Stimulated activated memory B cell treated with anti-CD40 and anti-IgM and Interleukin-4, amounts not matched to agents 10 μg/mL and 1 μg/mL and 100 μg/mL, for 72 hours (primary cell): ENCODE measurements at regions not wholly inside any gene's neighbourhood (a gene's known extent, or its start where the extent isn't known, plus 50 kb on each side); places are given as distances from the start of the nearest gene placed in this dataset.

ENCODE experiments used
- ATAC-seq: fragments of 150-1000 bp; cut with Tn5 transposase; 2 replicates; pipeline ENCODE4 v1.10.0; 2021
- H3K27ac Mint-ChIP-seq: one replicate; pipeline ENCODE4 v1.8.0; 2022; ENCODE audit warnings: mild to moderate bottlenecking, mixed read lengths
- H3K27me3 Mint-ChIP-seq: one replicate; pipeline ENCODE4 v1.8.0; 2022; ENCODE audit warnings: mixed read lengths
- H3K36me3 Mint-ChIP-seq: one replicate; pipeline ENCODE4 v1.8.0; 2022; ENCODE audit warnings: mixed read lengths
- H3K4me1 Mint-ChIP-seq: one replicate; pipeline ENCODE4 v1.8.0; 2022; ENCODE audit warnings: mixed read lengths
- H3K4me3 Mint-ChIP-seq: one replicate; pipeline ENCODE4 v1.8.0; 2022; ENCODE audit warnings: mild to moderate bottlenecking, moderate library complexity, mixed read lengths
- H3K9me3 Mint-ChIP-seq: one replicate; pipeline ENCODE4 v1.8.0; 2022; ENCODE audit warnings: mixed read lengths

DNA sequence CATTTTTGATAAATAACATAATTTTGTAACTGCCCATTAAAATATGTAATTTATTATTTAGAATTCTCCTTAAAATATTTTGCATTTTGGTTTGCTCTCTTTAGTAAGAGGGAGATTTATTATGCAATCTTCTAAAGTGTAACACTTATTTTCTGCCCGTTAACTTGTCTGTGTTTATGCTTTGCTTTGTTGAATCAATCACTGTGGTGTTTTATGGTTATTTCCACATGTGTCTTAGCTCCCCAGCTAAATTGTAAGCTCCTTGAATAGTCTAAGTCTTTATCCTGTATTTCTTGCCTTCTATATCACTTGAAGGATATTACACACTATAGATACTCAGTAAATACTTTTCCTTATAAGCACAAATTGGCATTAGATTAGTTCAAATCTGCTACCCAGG is 166.6 kb upstream of the SPRED2 start:
- H3K36me3 Mint-ChIP-seq, result no peaks in the 10 kb centered on the region
- ATAC-seq, result no peak

DNA sequence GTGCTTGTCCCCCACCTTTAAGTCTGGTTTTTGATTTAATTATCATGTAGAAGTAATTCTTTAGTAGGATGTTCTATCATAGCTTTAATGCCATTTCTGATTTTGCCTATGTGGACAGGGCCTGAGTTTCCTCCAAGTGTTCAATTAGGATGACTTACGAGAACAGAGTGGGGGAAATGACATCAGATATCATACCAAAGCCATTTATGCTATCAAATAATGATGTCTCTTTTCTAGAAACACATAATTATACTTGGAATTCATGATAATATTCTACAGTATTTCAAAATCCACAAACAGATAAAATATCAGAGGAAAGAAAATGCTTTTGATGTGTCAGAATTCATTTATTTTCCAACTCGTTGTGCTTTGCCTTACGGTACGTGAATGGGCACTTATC is 165.9 kb upstream of the SPRED2 start:
- peaks cover 17% of the 10 kb centered on the region for H3K4me1 Mint-ChIP-seq
- no peaks in the 10 kb centered on the region for H3K9me3 Mint-ChIP-seq
- H3K36me3 Mint-ChIP-seq, result no peaks in the 10 kb centered on the region
- H3K27me3 Mint-ChIP-seq, result no peaks in the 10 kb centered on the region
- H3K27ac Mint-ChIP-seq, result no peak overlapping the region
- H3K4me3 Mint-ChIP-seq, result no peak overlapping the region
- ATAC-seq, result no peak

More for the DNA sequence above, 166.6 kb upstream of the SPRED2 start:
- Mint-ChIP-seq H3K9me3 (no peaks in the 10 kb centered on the region), H3K27me3 (no peaks in the 10 kb centered on the region), H3K4me1 (peaks cover 24% of the 10 kb centered on the region), H3K27ac (no peak overlapping the region), H3K4me3 (no peak overlapping the region)

DNA sequence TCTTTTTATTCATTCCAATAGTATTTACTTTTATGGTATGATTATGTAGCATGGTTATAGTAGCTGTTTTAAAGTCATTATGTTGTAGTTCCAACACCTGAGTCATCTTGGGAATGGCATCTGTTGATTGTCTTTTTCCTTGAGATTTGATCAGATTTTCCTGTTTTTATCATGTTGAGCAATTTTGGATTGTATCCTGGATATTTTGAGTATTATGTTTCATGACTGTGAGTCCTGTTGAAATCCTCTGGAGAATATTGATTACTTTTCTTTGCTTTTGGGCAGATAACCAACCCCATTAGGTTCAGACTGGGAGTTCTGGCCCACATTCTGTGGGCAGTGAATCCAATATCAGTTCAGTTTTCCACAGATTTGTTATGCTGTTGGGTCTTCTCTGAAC is 163.2 kb upstream of the SPRED2 start:
- Mint-ChIP-seq H3K4me3 (no peak overlapping the region), H3K27ac (no peak overlapping the region), H3K27me3 (no peaks in the 10 kb centered on the region), H3K36me3 (no peaks in the 10 kb centered on the region), H3K9me3 (peaks cover 2% of the 10 kb centered on the region), H3K4me1 (no peaks in the 10 kb centered on the region)
- ATAC-seq, result no peak

DNA sequence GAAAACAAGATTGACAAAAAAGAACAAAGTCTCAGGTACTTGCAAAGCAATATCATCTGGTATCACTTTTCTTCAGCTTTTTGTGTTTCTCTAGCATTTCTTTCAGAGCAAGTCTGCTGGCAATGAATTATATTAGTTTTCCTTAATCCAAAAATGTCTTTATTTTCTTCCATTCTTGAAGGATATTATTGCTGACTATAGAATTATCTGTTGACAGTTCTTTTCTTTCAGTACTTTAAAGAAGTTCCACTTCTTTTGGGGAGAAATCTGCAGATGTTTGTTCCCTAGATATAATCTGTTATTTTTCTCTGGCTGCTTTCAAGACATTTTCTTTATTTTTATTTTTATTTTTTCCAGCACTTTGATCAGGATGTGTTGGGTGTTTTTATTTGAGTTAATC is 161.8 kb upstream of the SPRED2 start:
- no peaks in the 10 kb centered on the region for H3K4me1 Mint-ChIP-seq
- peaks cover 2% of the 10 kb centered on the region for H3K9me3 Mint-ChIP-seq
- H3K36me3 Mint-ChIP-seq, result no peaks in the 10 kb centered on the region
- H3K27ac Mint-ChIP-seq, result no peak overlapping the region
- no peaks in the 10 kb centered on the region for H3K27me3 Mint-ChIP-seq
- H3K4me3 Mint-ChIP-seq, result no peak overlapping the region
- ATAC-seq, result no peak

DNA sequence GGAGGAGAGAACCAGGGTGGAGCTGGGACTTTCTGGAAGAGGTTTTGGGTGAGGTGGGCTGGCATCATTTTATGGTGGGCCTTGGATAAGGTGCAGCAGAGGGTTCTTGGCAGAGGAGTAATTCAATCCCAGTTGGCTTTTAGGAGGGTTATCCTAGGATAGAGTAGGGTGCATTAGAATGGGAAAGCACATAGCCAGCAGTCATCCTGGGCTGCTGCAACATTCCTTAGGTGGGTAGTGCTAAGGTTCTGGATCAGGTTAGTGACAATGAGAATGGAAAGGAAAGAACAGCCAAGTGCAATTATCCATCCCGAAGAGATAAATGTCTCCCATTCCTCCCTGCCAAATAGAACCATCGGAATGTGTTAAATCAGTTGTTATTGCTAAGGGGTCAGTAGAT is 157.3 kb upstream of the SPRED2 start:
- H3K36me3 Mint-ChIP-seq, result no peaks in the 10 kb centered on the region
- H3K4me3 Mint-ChIP-seq, result no peak overlapping the region
- no peak overlapping the region for H3K27ac Mint-ChIP-seq
- H3K27me3 Mint-ChIP-seq, result no peaks in the 10 kb centered on the region
- H3K9me3 Mint-ChIP-seq, result peaks cover 9% of the 10 kb centered on the region
- no peaks in the 10 kb centered on the region for H3K4me1 Mint-ChIP-seq
- no peak for ATAC-seq

DNA sequence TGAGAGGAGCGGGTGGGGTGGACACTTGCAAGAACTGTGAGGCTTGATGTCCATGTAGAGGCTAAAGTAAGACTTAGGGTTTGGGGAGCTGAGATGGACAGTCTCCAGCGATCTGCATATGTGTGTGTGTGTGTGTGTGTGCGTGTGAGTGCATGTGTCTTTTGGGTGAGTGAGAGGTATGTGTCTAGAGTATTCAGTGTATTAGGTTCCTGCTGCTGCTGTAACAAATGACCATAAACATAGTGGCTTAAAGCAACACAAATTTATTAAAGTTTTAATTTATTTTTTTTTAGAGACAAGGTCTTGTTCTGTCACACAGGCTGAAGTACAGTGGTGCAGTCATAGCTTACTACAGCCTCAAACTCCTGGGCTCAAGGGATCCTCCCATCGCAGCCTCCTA is 155.4 kb upstream of the SPRED2 start:
- ATAC-seq, result no peak
- Mint-ChIP-seq H3K27ac (no peak overlapping the region), H3K4me1 (no peaks in the 10 kb centered on the region), H3K27me3 (no peaks in the 10 kb centered on the region), H3K36me3 (no peaks in the 10 kb centered on the region), H3K9me3 (peaks cover 8% of the 10 kb centered on the region), H3K4me3 (no peak overlapping the region)

DNA sequence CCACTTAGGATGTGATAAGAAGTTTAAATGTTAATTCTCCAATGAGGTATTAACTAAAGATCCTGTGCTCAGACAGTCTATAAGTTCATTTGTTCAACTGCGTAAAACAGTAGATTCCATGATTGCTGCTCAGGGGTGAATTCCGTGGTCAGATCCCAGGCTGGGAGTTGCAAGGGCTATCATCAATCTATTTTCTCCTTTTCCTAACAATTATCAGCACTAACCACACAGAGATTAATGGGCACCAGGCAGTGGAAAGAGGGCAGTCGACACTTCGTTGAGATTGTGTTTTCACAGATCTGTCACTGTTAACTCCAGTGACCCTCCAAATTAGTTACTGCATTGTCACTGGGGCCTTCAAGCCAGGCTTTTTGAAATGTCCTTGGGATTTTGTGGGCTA is 154.1 kb upstream of the SPRED2 start:
- no peak overlapping the region for H3K4me3 Mint-ChIP-seq
- H3K27ac Mint-ChIP-seq, result no peak overlapping the region
- peaks cover 7% of the 10 kb centered on the region for H3K9me3 Mint-ChIP-seq
- no peaks in the 10 kb centered on the region for H3K36me3 Mint-ChIP-seq
- no peaks in the 10 kb centered on the region for H3K4me1 Mint-ChIP-seq
- H3K27me3 Mint-ChIP-seq, result no peaks in the 10 kb centered on the region
- no peak for ATAC-seq

DNA sequence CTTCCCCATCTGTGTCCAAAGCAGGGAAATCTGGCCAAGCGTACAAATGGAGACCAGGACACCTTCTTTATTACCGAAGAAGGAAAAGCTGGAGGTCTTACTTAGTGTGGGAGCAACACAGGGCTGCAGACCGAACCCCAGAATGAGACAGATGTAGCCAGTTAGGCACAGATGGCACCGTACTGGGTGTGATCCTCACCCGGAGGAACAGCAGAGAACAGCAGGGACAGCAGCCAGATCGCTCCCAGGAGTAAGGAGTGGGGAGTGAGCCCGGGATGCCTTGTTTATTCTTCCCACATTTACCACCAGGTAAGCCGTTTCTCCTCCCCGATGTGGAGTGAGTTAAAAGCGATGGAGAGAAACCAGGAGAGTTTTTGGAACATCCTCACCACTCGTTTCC is 150.7 kb upstream of the SPRED2 start:
- Mint-ChIP-seq H3K4me3 (no peak overlapping the region), H3K9me3 (peaks cover 4% of the 10 kb centered on the region), H3K27ac (no peak overlapping the region), H3K27me3 (peaks cover 9% of the 10 kb centered on the region), H3K36me3 (no peaks in the 10 kb centered on the region), H3K4me1 (no peaks in the 10 kb centered on the region)
- ATAC-seq, result no peak

DNA sequence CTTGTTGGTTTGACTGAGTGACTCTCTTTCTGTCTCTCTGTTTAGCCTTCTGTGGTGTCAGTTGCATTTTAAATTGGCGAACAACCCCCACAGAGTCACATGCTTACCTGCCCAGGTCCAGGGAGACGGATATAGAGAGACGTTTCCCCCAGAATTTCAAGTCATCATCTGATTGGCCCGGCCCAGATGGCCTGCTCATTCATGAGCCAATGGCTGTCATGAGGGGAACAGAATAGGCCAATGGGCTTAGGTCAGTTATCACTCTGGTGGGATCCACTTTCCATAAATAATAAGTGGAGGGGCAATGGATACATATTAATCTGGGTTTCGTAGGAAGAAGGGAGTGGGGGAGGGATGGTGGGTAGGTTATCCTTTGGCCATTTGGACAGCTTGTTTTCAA is 150.0 kb upstream of the SPRED2 start:
- Mint-ChIP-seq H3K27ac (no peak overlapping the region), H3K4me3 (no peak overlapping the region), H3K27me3 (peaks cover 9% of the 10 kb centered on the region), H3K36me3 (no peaks in the 10 kb centered on the region), H3K9me3 (no peaks in the 10 kb centered on the region), H3K4me1 (no peaks in the 10 kb centered on the region)
- ATAC-seq, result no peak

DNA sequence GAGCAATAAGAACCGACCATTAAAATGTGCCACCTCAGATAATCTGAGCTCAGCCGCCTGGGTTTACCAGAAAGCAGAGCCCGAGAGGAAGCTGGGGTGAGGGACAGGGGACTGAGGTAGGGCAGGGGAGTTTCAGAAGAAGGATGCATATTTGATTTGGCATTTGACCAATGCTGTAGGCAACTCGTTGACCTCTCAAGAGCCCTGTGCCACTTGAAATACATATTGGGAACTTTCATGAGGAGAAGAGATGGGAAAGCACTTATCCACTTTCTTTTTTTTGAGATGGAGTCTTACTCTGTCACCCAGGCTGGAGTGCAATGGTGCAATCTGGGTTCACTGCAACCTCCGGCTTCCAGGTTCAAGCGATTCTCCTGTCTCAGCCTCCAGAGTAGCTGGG is 148.4 kb upstream of the SPRED2 start:
- ATAC-seq, result no peak
- H3K27me3 Mint-ChIP-seq, result peaks cover 9% of the 10 kb centered on the region
- no peaks in the 10 kb centered on the region for H3K4me1 Mint-ChIP-seq
- no peaks in the 10 kb centered on the region for H3K36me3 Mint-ChIP-seq
- no peaks in the 10 kb centered on the region for H3K9me3 Mint-ChIP-seq
- H3K27ac Mint-ChIP-seq, result no peak overlapping the region
- H3K4me3 Mint-ChIP-seq, result no peak overlapping the region

DNA sequence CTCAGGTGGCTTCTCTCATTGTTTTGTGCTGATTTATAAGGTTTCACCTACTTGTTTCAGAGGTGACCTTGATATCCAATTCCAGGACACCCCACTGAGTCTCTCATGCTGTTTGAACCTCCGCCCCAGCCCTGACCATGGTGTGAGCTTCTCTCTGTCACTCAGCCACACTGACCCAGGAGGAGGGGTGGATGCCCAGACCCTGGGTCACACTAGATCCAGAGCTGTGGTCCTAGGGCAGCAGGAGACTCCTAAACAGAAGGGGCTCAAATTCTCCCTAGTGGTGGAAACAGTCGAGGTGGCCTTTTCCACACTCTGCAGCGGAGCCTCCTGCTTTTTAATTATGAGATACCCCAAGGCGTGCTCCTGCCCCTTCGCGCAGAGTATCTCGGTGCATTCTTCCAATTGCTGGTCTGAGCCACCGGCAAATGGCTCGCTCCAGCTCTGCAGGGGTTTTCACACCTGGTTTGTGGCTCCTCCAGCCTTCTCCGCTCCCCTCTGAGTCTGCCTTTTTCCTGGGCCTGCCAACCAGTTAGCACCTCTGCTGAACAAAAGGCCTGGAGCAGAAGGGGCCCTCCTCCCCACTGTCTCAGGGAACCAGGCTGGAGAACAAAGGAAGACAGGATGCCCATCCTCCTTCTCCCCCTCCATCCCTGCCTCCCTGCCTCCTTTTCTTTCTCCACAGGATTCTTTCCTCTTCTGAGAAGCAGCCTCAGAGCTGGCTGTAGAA is 147.3 kb upstream of the SPRED2 start:
- Mint-ChIP-seq H3K36me3 (no peaks in the 10 kb centered on the region), H3K4me1 (peaks cover 9% of the 10 kb centered on the region), H3K4me3 (no peak overlapping the region), H3K9me3 (no peaks in the 10 kb centered on the region), H3K27ac (peak overlapping the region; percentile 34), H3K27me3 (peaks cover 9% of the 10 kb centered on the region)
- no peak for ATAC-seq

DNA sequence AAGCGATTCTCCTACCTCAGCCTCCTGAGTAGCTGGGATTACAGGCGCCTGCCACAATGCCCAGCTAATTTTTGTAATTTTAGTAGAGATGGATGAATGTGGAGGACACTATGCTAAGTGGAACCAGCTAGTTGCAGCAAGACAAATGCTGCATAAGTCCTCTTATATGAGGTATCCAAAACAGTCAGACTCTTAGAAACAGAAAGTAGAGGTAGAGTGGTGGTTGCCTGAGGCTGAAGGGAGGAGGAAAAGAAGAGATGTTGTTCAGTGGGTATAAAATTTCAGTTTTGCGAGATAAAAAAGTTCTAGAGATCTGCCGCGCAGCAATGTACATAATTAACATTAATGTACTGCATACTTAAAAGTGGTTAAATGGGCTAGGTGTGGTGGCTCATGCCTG is 145.3 kb upstream of the SPRED2 start:
- H3K36me3 Mint-ChIP-seq, result no peaks in the 10 kb centered on the region
- H3K27me3 Mint-ChIP-seq, result peaks cover 9% of the 10 kb centered on the region
- ATAC-seq, result no peak
- no peak overlapping the region for H3K27ac Mint-ChIP-seq
- H3K4me1 Mint-ChIP-seq, result peaks cover 14% of the 10 kb centered on the region
- H3K9me3 Mint-ChIP-seq, result no peaks in the 10 kb centered on the region
- H3K4me3 Mint-ChIP-seq, result no peak overlapping the region

DNA sequence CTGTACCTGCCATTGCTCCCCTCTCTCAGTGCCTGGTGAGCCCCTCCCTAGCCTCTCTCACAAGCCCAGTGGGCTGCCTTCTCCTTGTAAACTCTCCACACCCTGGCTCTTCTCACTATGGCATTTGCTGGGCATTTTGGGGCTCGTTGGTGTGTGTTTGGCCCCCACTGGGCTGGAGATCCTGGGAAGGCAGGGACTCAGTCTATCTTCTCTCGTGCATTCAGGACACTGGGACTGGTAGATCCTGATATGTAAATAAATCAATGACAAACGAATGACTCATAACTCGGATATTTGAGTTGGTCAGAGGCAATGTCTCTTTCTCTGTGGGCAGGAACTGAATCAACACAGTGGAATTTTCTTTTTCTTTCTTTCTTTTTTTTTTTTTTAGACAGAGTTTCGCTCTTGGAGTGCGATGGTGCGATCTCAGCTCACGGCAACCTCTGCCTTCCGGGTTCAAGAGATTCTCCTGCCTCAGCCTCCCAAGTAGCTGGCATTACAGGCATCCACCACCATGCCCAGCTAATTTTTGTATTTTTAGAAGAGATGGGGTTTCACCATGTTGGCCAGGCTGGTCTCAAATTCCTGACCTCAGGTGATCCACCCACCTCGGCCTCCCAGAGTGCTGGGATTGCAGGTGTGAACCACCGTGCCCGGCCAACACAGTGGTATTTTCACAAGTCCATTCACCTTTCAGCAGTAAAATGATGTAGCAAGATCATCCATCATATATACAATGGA is 144.6 kb upstream of the SPRED2 start:
- Mint-ChIP-seq H3K9me3 (no peaks in the 10 kb centered on the region), H3K4me1 (peaks cover 14% of the 10 kb centered on the region), H3K27me3 (peaks cover 9% of the 10 kb centered on the region), H3K27ac (peak overlapping the region; percentile 38), H3K36me3 (no peaks in the 10 kb centered on the region), H3K4me3 (no peak overlapping the region)
- ATAC-seq, result no peak

DNA sequence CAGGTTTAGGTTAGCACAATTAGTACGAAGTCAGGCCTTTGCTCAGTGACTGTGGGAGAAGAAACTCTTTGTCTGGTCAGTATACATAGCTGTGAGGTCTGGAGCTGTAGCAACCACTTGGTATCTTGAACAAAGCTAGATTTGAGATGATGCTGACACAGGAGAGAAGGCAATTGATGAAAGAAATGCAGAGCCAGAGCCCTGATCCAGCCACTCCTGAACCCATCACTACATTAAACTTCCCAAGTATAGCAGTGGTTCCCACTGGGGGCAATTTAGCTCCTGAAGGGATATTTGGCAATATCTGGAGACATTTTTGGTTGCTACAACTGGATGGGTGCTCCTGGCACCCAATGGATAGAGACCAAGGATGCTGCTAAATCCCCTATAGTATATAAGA is 143.9 kb upstream of the SPRED2 start:
- peaks cover 9% of the 10 kb centered on the region for H3K27me3 Mint-ChIP-seq
- no peak overlapping the region for H3K4me3 Mint-ChIP-seq
- H3K27ac Mint-ChIP-seq, result no peak overlapping the region
- peaks cover 14% of the 10 kb centered on the region for H3K4me1 Mint-ChIP-seq
- H3K36me3 Mint-ChIP-seq, result no peaks in the 10 kb centered on the region
- ATAC-seq, result no peak
- no peaks in the 10 kb centered on the region for H3K9me3 Mint-ChIP-seq

DNA sequence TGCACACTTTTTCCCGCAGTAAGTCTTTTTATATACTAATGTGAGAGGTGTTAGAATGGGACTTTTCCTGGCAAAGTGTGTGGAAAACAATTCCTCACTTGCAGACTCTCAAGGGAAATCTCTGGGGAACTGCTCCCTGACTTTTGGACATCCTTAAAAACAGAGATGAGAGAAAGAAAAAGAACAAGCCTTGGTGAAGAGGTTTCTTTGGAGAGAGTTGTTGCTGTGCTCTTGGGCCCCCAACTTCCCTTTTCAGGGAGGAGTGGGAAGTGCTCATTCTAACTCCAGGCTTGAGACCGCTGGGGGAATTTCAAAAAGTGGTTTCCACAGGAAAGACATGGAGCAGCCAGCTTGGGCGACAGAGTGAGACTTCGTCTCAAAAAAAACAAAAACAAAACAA is 142.6 kb upstream of the SPRED2 start:
- Mint-ChIP-seq H3K4me3 (no peak overlapping the region), H3K27me3 (peaks cover 5% of the 10 kb centered on the region), H3K27ac (no peak overlapping the region)

More for the DNA sequence above, 142.6 kb upstream of the SPRED2 start:
- no peaks in the 10 kb centered on the region for H3K9me3 Mint-ChIP-seq
- H3K4me1 Mint-ChIP-seq, result peaks cover 14% of the 10 kb centered on the region
- ATAC-seq, result no peak
- no peaks in the 10 kb centered on the region for H3K36me3 Mint-ChIP-seq
